HCT116 (cell line): ENCODE measurements at regions not wholly inside any gene's neighbourhood (a gene's known extent, or its start where the extent isn't known, plus 50 kb on each side); places are given as distances from the start of the nearest gene placed in this dataset.

Experiments
- ATAC-seq: fragments of 200-7000 bp; cut with Tn5 transposase; 2 replicates; pipeline ENCODE4 v1.9.1; 2020; ENCODE audit warnings: mild to moderate bottlenecking, moderate library complexity
- BruUV-seq: library from RNA; stranded (reverse); fragments of 400-500 nt; replicated peaks from 2 replicates; lab custom pipeline; 2021; lab: Mats Ljungman, UMichigan
- CTCF ChIA-PET: fragments of 300-600 bp; sonication (Branson Sonifier 250); formaldehyde crosslinking; loops from one replicate; lab custom pipeline; 2021; ENCODE audit warnings: antibody characterized with exemption; lab: Charles Lee
- POLR2A ChIA-PET: fragments of 300-600, 350-600 bp; sonication (Branson Sonifier 250); formaldehyde crosslinking; loops from one replicate; lab custom pipeline; 2021; ENCODE audit warnings: antibody characterized with exemption; lab: Charles Lee
- RAD21 ChIA-PET, 2 experiments: fragments of 300-600 bp; sonication (Branson Sonifier 250); formaldehyde crosslinking; loops; one replicate each; lab custom pipeline; 2023; ENCODE audit warnings: low total read pairs in 2 of 2; ENCODE audit not compliant: uncharacterized antibody in 2 of 2, unreplicated experiment in 2 of 2, low non-redundant PET in 1 of 2; lab: Charles Lee
- DNase-seq: peaks from one replicate; pipeline ENCODE4 v3.0.0-alpha.2; 2010; ENCODE audit warnings: low read depth, low spot score
- H2AFZ ChIP-seq: fragments of 200-600 bp; shearing (Covaris generic), sonication (generic); 2 replicates; pipeline ENCODE4 v1.6.1; 2017; ENCODE audit warnings: low read depth, mixed run types, mixed read lengths, antibody characterized with exemption, low read length; ENCODE audit not compliant: poor library complexity, severe bottlenecking
- H3K27ac ChIP-seq: 2 replicates; pipeline ENCODE4 v1.5.1; 2012; ENCODE audit warnings: low read depth, low read length
- H3K27me3 ChIP-seq: fragments of 200-600 bp; sonication (generic); 2 replicates; pipeline ENCODE4 v1.6.1; 2016; ENCODE audit warnings: mixed run types, low read length, mixed read lengths; ENCODE audit not compliant: insufficient read depth
- H3K36me3 ChIP-seq, 2 experiments: fragments of 200-500 bp in 1 of 2; fragments of 200-600 bp in 1 of 2; sonication (Bioruptor generic) in 1 of 2; sonication (generic) in 1 of 2; 2 replicates each; pipeline versions ENCODE4 v1.5.1 to v1.6.1; 2014 to 2016; ENCODE audit warnings: low read length in 2 of 2, inconsistent platforms in 1 of 2, mixed read lengths in 1 of 2, mixed run types in 1 of 2; ENCODE audit not compliant: insufficient read depth in 2 of 2, control insufficient read depth in 1 of 2
- H3K4me1 ChIP-seq, 2 experiments: fragments of 200-600 bp in 1 of 2; sonication (generic) in 1 of 2; 2 replicates each; pipeline versions ENCODE4 v1.5.1 to v1.6.1; 2012 to 2017; ENCODE audit warnings: low read length in 2 of 2, inconsistent platforms in 1 of 2, mild to moderate bottlenecking in 1 of 2, mixed read lengths in 1 of 2, mixed run types in 1 of 2, moderate library complexity in 1 of 2; ENCODE audit not compliant: insufficient read depth in 2 of 2, control insufficient read depth in 1 of 2
- H3K4me2 ChIP-seq: fragments of 200-600 bp; sonication (generic); 2 replicates; pipeline ENCODE4 v1.6.1; 2017; ENCODE audit warnings: mixed run types, low read length, mixed read lengths
- H3K4me3 ChIP-seq, 2 experiments: fragments of 200-600 bp in 1 of 2; sonication (generic) in 1 of 2; replicated peaks in 1 of 2; 2 replicates each; pipeline ENCODE4 v1.5.1; 2011 to 2016; ENCODE audit warnings: low read length in 2 of 2, control low read depth in 1 of 2, low read depth in 1 of 2, mild to moderate bottlenecking in 1 of 2, mixed read lengths in 1 of 2, mixed run types in 1 of 2
- H3K79me2 ChIP-seq: fragments of 200-600 bp; sonication (generic); 2 replicates; pipeline ENCODE4 v1.6.1; 2017; ENCODE audit warnings: mild to moderate bottlenecking, mixed run types, low read length, moderate library complexity, mixed read lengths; ENCODE audit not compliant: insufficient read depth
- H3K9ac ChIP-seq: fragments of 200-600 bp; sonication (generic); 2 replicates; pipeline ENCODE4 v1.6.1; 2016; ENCODE audit warnings: low read length, mixed read lengths
- H3K9me2 ChIP-seq: fragments of 200-600 bp; sonication (generic), shearing (Covaris generic); 2 replicates; pipeline ENCODE4 v1.6.1; 2017; ENCODE audit warnings: mixed run types, mild to moderate bottlenecking, moderate library complexity; ENCODE audit not compliant: insufficient read depth
- H3K9me3 ChIP-seq, 2 experiments: fragments of 200-500 bp in 1 of 2; fragments of 200-600 bp in 1 of 2; sonication (Bioruptor generic) in 1 of 2; sonication (generic) in 1 of 2; 2 replicates each; pipeline ENCODE4 v1.6.1; 2014 to 2017; ENCODE audit warnings: low read length in 2 of 2, mixed read lengths in 2 of 2, inconsistent platforms in 1 of 2, low read depth in 1 of 2, mild to moderate bottlenecking in 1 of 2, mixed run types in 1 of 2, moderate library complexity in 1 of 2; ENCODE audit not compliant: control insufficient read depth in 1 of 2, insufficient read depth in 1 of 2
- H4K20me1 ChIP-seq: fragments of 200-600 bp; sonication (generic), shearing (Covaris generic); 2 replicates; pipeline ENCODE4 v1.6.1; 2017; ENCODE audit warnings: mixed run types, mild to moderate bottlenecking, moderate library complexity; ENCODE audit not compliant: insufficient read depth
- CBX3 ChIP-seq: IDR thresholded peaks from 2 replicates; pipeline ENCODE4 v1.6.1; 2012; ENCODE audit warnings: low read depth
- CEBPB ChIP-seq: IDR thresholded peaks from 2 replicates; pipeline ENCODE4 v1.6.1; 2012; ENCODE audit warnings: low read depth
- CTCF ChIP-seq, 3 experiments: fragments of 200-600 bp in 1 of 3; sonication (generic) in 1 of 3; IDR thresholded peaks in 2 of 3; conservative IDR thresholded peaks in 1 of 3; 2 replicates each; pipeline ENCODE4 v1.5.1; 2012 to 2017; ENCODE audit warnings: low read depth in 2 of 3, low read length in 2 of 3, antibody characterized with exemption in 1 of 3, borderline replicate concordance in 1 of 3, control low read depth in 1 of 3, mild to moderate bottlenecking in 1 of 3, mixed read lengths in 1 of 3, mixed run types in 1 of 3, moderate library complexity in 1 of 3; ENCODE audit not compliant: insufficient read depth in 1 of 3
- EGR1 ChIP-seq: IDR thresholded peaks from 2 replicates; pipeline ENCODE4 v1.6.1; 2012; ENCODE audit warnings: low read depth
- ELF1 ChIP-seq: IDR thresholded peaks from 2 replicates; pipeline ENCODE4 v1.6.1; 2012; ENCODE audit warnings: low read depth, borderline replicate concordance
- EZH2 ChIP-seq: fragments of 200-600 bp; sonication (generic); IDR thresholded peaks from 2 replicates; pipeline ENCODE4 v1.6.1; 2017; ENCODE audit warnings: antibody characterized with exemption, mixed run types
- EZH2phosphoT487 ChIP-seq: fragments of 200-600 bp; IDR thresholded peaks from 2 replicates; pipeline ENCODE4 v1.6.1; 2018; ENCODE audit warnings: antibody characterized with exemption, borderline replicate concordance
- FOSL1 ChIP-seq: IDR thresholded peaks from 2 replicates; pipeline ENCODE4 v1.6.1; 2012; ENCODE audit warnings: low read depth
- JUND ChIP-seq: IDR thresholded peaks from 2 replicates; pipeline ENCODE4 v1.6.1; 2012
- POLR2A ChIP-seq: IDR thresholded peaks from 2 replicates; pipeline ENCODE4 v1.7.0; 2011; ENCODE audit warnings: borderline replicate concordance; ENCODE audit not compliant: insufficient read depth, insufficient read length; ENCODE audit errors: extremely low read depth
- POLR2AphosphoS5 ChIP-seq: IDR thresholded peaks from 2 replicates; pipeline ENCODE4 v1.6.1; 2011; ENCODE audit warnings: mild to moderate bottlenecking, low read depth, low read length, moderate library complexity
- RAD21 ChIP-seq: IDR thresholded peaks from 2 replicates; pipeline ENCODE4 v1.6.1; 2012; ENCODE audit warnings: low read depth, mild to moderate bottlenecking
- SIN3A ChIP-seq: IDR thresholded peaks from 2 replicates; pipeline ENCODE4 v1.6.1; 2012; ENCODE audit warnings: low read depth
- SP1 ChIP-seq: IDR thresholded peaks from 2 replicates; pipeline ENCODE4 v1.6.1; 2012; ENCODE audit warnings: low read depth
- SRF ChIP-seq: IDR thresholded peaks from 2 replicates; pipeline ENCODE4 v1.6.1; 2012; ENCODE audit warnings: low read depth
- TCF7L2 ChIP-seq: IDR thresholded peaks from 2 replicates; pipeline ENCODE4 v1.7.0; 2011; ENCODE audit warnings: borderline replicate concordance, inconsistent platforms; ENCODE audit not compliant: insufficient read depth, insufficient read length; ENCODE audit errors: extremely low read depth
- YY1 ChIP-seq: IDR thresholded peaks from 2 replicates; pipeline ENCODE4 v1.6.1; 2011; ENCODE audit warnings: low read length, low read depth, moderate library complexity, mild to moderate bottlenecking; ENCODE audit not compliant: insufficient replicate concordance; ENCODE audit errors: extremely low read depth
- ZBTB33 ChIP-seq: IDR thresholded peaks from 2 replicates; pipeline ENCODE4 v1.6.1; 2011; ENCODE audit warnings: mild to moderate bottlenecking, low read length, moderate library complexity; ENCODE audit not compliant: insufficient replicate concordance; ENCODE audit errors: extremely low read depth
- ZFX ChIP-seq: fragments of 450-650 bp; IDR thresholded peaks from 2 replicates; pipeline ENCODE4 v1.6.1; 2017
- ZNF274 ChIP-seq: fragments of 200-500 bp; sonication (Bioruptor generic); IDR thresholded peaks from 2 replicates; pipeline ENCODE4 v1.6.1; 2014; ENCODE audit warnings: mild to moderate bottlenecking, low read depth, low read length, inconsistent platforms
- intact Hi-C: fragments of 100-400 bp; cut with micrococcal nuclease; formaldehyde crosslinking; loops from 2 replicates; pipeline ENCODE4 v1.10.0; 2022

GRCh38 chr2:78082555-78082954 lies 560.4 kb upstream of the LRRTM4 start:
- TF ChIP-seq CTCF (IDR thresholded peaks at IDR 0.05 in 2 of 3, conservative IDR thresholded peaks at IDR 0.05 in 1 of 3; ENCODE audit: borderline replicate concordance in 1 of 3, insufficient read depth in 1 of 3, low read depth in 2 of 3, low read length in 2 of 3) (no peak), FOSL1 (no peak), EGR1 (no peak), ZNF274 (no peak), YY1 (no peak), POLR2A (no peak), SRF (no peak), ZBTB33 (no peak), ELF1 (no peak), ZFX (no peak), EZH2 (no peak), EZH2phosphoT487 (no peak), SP1 (no peak), CEBPB (no peak), RAD21 (no peak), CBX3 (no peak), JUND (no peak), POLR2AphosphoS5 (no peak), SIN3A (no peak), TCF7L2 (no peak)
- TF ChIP-seq, all 23 proteins: peak for 0
- no peaks in the 10 kb centered on the region for H3K9me2 ChIP-seq
- intact Hi-C loops, result no loop called here
- RAD21 ChIA-PET, result no interaction called here
- H3K79me2 ChIP-seq, result no peaks in the 10 kb centered on the region
- no peak for ATAC-seq
- no peak overlapping the region for H3K4me2 ChIP-seq
- H3K27me3 ChIP-seq, result no peaks in the 10 kb centered on the region
- POLR2A ChIA-PET, result no interaction called here
- no peak overlapping the region for H3K27ac ChIP-seq
- CTCF ChIA-PET, result no interaction called here
- no TSS peak for BruUV-seq
- no peaks in the 10 kb centered on the region; a peak in 1 of 4 replicates for H3K36me3 ChIP-seq
- H3K9me3 ChIP-seq, result peaks cover 5 to 22% of the 10 kb centered on the region in 2 experiments; a peak in 3 of 4 replicates
- H3K4me1 ChIP-seq, result no peaks in the 10 kb centered on the region
- H2AFZ ChIP-seq, result no peak overlapping the region
- DNase-seq, result no peak
- no peaks in the 10 kb centered on the region for H4K20me1 ChIP-seq
- no peak overlapping the region for H3K4me3 ChIP-seq
- H3K9ac ChIP-seq, result no peak overlapping the region
